Transverse colon (tissue), 4 donors: ENCODE measurements at regions not wholly inside any gene's neighbourhood (a gene's known extent, or its start where the extent isn't known, plus 50 kb on each side); places are given as distances from the start of the nearest gene placed in this dataset.

Experiments used
- CTCF ChIP-seq, 5 experiments: fragments of 200-600 bp in 3 of 5; fragments of 450-650 bp in 2 of 5; sonication (generic) in 3 of 5; IDR thresholded peaks; 1 replicate in 2 of 5; 2 replicates in 3 of 5; pipeline ENCODE4 v1.5.1; 2016 to 2017; ENCODE audit warnings: antibody characterized with exemption in 5 of 5, inconsistent platforms in 3 of 5, mild to moderate bottlenecking in 2 of 5, moderate library complexity in 1 of 5
- EP300 ChIP-seq: sonication (generic); formaldehyde crosslinking; IDR thresholded peaks from one replicate; pipeline ENCODE4 v1.6.1; 2017; ENCODE audit warnings: antibody characterized with exemption, low read depth
- POLR2A ChIP-seq: fragments of 450-650 bp; IDR thresholded peaks from one replicate; pipeline ENCODE4 v1.6.1; 2016; ENCODE audit warnings: antibody characterized with exemption, mild to moderate bottlenecking, moderate library complexity
- POLR2AphosphoS5 ChIP-seq, 3 donors: sonication (generic); formaldehyde crosslinking; IDR thresholded peaks; one replicate each; pipeline ENCODE4 v1.6.1; 2016; ENCODE audit warnings: antibody characterized with exemption in 3 of 3

- TF ChIP-seq CTCF (IDR thresholded peaks at IDR 0.05), result no peak
- no peak for TF ChIP-seq POLR2A
- TF ChIP-seq POLR2AphosphoS5 (IDR thresholded peaks at IDR 0.05), result no peak
- no peak for TF ChIP-seq EP300
Measured at GRCh38 chr11:104663190-104664140, 234.8 kb downstream of the CASP12 start.
